ENCODE measurements at regions not wholly inside any gene's neighbourhood (a gene's known extent, or its start where the extent isn't known, plus 50 kb on each side); places are given as distances from the start of the nearest gene placed in this dataset.
A peak's percentile ranks its signal among the peaks of the same experiment; 100 is the strongest.
"Not testable (repeated sequence)": the region's sequence is repeated elsewhere in the genome, so short reads cannot be mapped to it uniquely, and the experiment has no call there.

- Histone ChIP-seq H3K27ac (no peak overlapping the region), H3K4me1 (peaks cover 0 to 7% (median 3%) of the 10 kb centered on the region in 4 donors), H3K4me3 (no peak overlapping the region), H3K9me3 (peaks cover 0 to 5% (median 0%) of the 10 kb centered on the region in 4 donors), H3K27me3 (peaks cover 14 to 36% (median 27%) of the 10 kb centered on the region in 3 donors), H3K36me3 (no peaks in the 10 kb centered on the region)
- DNase-seq, result peak in 1 of 2 donors; percentile 0
- WGBS, 5 donors, result 43 to 63% (median 58%) methylated on average over 1 of the region's 1 CpG
- intact Hi-C loops (cut with DNase I; ENCODE audit: low total_unique reads), result no loop called here
- TF ChIP-seq CTCF (IDR thresholded peaks at IDR 0.05) (no peak), POLR2A (IDR thresholded peaks at IDR 0.05) (no peak), EP300 (IDR thresholded peaks at IDR 0.05) (no peak), POLR2AphosphoS5 (IDR thresholded peaks at IDR 0.05) (no peak)
Measured at GRCh38 chr15:28459279-28459678, 73.5 kb downstream of the GOLGA8G start.

GRCh38 chr15:28457396-28457932, 75.3 kb downstream of the GOLGA8G start:
- H3K36me3 ChIP-seq; intact Hi-C loops (cut with DNase I; ENCODE audit: low total_unique reads); H3K9me3 ChIP-seq; H3K27ac ChIP-seq; H3K4me1 ChIP-seq; H3K4me3 ChIP-seq: not testable (repeated sequence)
- peaks cover 14 to 39% (median 27%) of the 10 kb centered on the region in 3 donors for H3K27me3 ChIP-seq
- DNase-seq, result peak in 1 of 2 donors; percentile 18
- WGBS, 5 donors, result 87 to 93% (median 90%) methylated on average over 28 to 32 of the region's 32 CpGs

GRCh38 chr15:28456476-28457395, 76.0 kb downstream of the GOLGA8G start:
- no peak for TF ChIP-seq EP300 (IDR thresholded peaks at IDR 0.05)
- no peak for TF ChIP-seq POLR2A (IDR thresholded peaks at IDR 0.05)
- no peak for TF ChIP-seq CTCF (IDR thresholded peaks at IDR 0.05)
- TF ChIP-seq POLR2AphosphoS5 (IDR thresholded peaks at IDR 0.05), result no peak
- Histone ChIP-seq H3K4me3 (no peak overlapping the region), H3K4me1 (peaks cover 0 to 7% (median 3%) of the 10 kb centered on the region in 4 donors), H3K36me3 (no peaks in the 10 kb centered on the region), H3K27ac (no peak overlapping the region), H3K9me3 (peaks cover 0 to 5% (median 0%) of the 10 kb centered on the region in 4 donors), H3K27me3 (peaks cover 14 to 39% (median 27%) of the 10 kb centered on the region in 3 donors)
- WGBS, 5 donors, result 79 to 83% (median 82%) methylated on average over 26 to 30 of the region's 30 CpGs
- peak in 1 of 2 donors; percentile 4 for DNase-seq
- intact Hi-C loops (cut with DNase I; ENCODE audit: low total_unique reads), result no loop called here

- H3K36me3 ChIP-seq; H3K4me3 ChIP-seq; H3K27ac ChIP-seq; H3K9me3 ChIP-seq; H3K4me1 ChIP-seq; intact Hi-C loops (cut with DNase I; ENCODE audit: low total_unique reads): not testable (repeated sequence)
- WGBS, 5 donors, result 84 to 90% (median 87%) methylated on average over 22 to 23 of the region's 28 CpGs
- DNase-seq, result peak in 1 of 2 donors; percentile 4
- H3K27me3 ChIP-seq, result peaks cover 14 to 39% (median 27%) of the 10 kb centered on the region in 3 donors
Measured at GRCh38 chr15:28455537-28456475, 77.0 kb downstream of the GOLGA8G start.

- DNase-seq, result peak in 1 of 2 donors; percentile 3
- H3K9me3 ChIP-seq; H3K27ac ChIP-seq; intact Hi-C loops (cut with DNase I; ENCODE audit: low total_unique reads); H3K36me3 ChIP-seq; H3K4me1 ChIP-seq: not testable (repeated sequence)
- 0 to 6% (median 5%) methylated on average over 5 to 31 of the region's 43 CpGs; no CpG with 5 or more reads in 1 of the 5 donors for WGBS, 5 donors
- Histone ChIP-seq H3K27me3 (peaks cover 14 to 39% (median 27%) of the 10 kb centered on the region in 3 donors), H3K4me3 (peak overlapping the region in 3 of 4 donors; percentile 9 to 27 (median 20))
Measured at GRCh38 chr15:28454751-28455220, 76.3 kb downstream of the GOLGA8F start.

Data from stomach (tissue), 8 donors.